ENCODE measurements at regions not wholly inside any gene's neighbourhood (a gene's known extent, or its start where the extent isn't known, plus 50 kb on each side); places are given as distances from the start of the nearest gene placed in this dataset.

DNA sequence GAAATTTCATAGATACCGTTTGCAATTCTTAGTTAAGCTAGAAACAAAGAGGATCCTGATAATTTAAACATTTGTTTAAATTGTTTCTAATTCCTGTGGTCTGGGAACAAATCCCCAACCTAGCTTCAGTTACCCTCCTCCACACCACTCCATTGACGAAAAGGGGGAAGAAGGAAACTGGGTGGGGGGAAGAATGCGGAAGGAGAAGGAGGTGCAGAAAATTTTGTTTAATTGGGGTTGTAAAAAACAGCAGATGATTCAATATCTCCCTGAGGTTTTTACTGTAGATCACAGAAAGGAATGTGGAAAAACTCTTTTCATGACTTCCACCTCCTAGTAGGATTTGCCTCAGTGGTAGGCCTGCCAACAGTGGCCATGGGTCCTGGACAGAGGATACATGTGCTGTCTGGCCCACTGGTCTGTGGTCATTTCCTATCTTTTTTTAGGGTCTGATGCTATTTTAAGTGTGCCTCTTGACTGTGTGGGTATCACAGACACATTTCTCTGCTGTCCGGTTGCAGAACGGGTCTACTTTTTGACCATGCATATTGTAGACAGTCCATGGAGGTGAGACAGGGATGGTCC is 122.9 kb upstream of the PCED1B start:
- no peaks in the 10 kb centered on the region for H3K36me3 ChIP-seq (ENCODE audit: control insufficient read depth, insufficient read depth, low read length)
- H3K27me3 ChIP-seq (ENCODE audit: control insufficient read depth in 2 of 2, insufficient read depth in 2 of 2, low read length in 2 of 2), result no peaks in the 10 kb centered on the region
- in situ Hi-C loops (cut with MboI), result no loop called here
- ATAC-seq (no peak), FAIRE-seq (no peak), DNase-seq (ENCODE audit: extremely low read depth in 1 of 4, low spot score in 3 of 4) (no peak)
- POLR2A ChIA-PET, result no interaction called here
- no peak overlapping the region for H3K27ac ChIP-seq (ENCODE audit: extremely low read depth, low read depth, low read length)
- no peaks in the 10 kb centered on the region for H3K4me1 ChIP-seq (replicated peaks in 1 of 2; ENCODE audit: control insufficient read depth in 2 of 2, insufficient read depth in 2 of 2, low read length in 2 of 2)
- no peaks in the 10 kb centered on the region for H3K9me3 ChIP-seq (replicated peaks; ENCODE audit: control insufficient read depth, insufficient read depth, low read depth, low read length)
- no peak overlapping the region for H3K9ac ChIP-seq (ENCODE audit: insufficient read depth in 1 of 2, low read depth in 2 of 2, low read length in 2 of 2)
- no peaks in the 10 kb centered on the region for H3K9me1 ChIP-seq (ENCODE audit: control insufficient read depth, insufficient read depth, low read length)
- H4K20me1 ChIP-seq (replicated peaks; ENCODE audit: control insufficient read depth, insufficient read depth, low read length), result no peaks in the 10 kb centered on the region
- H3K4me2 ChIP-seq (ENCODE audit: insufficient read depth, low read length), result no peak overlapping the region
- intact Hi-C loops (cut with micrococcal nuclease), result no loop called here
- no peak overlapping the region for H2AFZ ChIP-seq (ENCODE audit: low read depth, low read length)
- TF ChIP-seq, protein P1, sequence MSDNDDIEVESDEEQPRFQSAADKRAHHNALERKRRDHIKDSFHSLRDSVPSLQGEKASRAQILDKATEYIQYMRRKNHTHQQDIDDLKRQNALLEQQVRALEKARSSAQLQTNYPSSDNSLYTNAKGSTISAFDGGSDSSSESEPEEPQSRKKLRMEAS (CRISPR knock-in tag; IDR thresholded peaks at IDR 0.05), result no peak
- no peak for TF ChIP-seq ZNF311 (CRISPR knock-in tag; IDR thresholded peaks at IDR 0.05)
- no peak for TF ChIP-seq PHB2 (IDR thresholded peaks at IDR 0.05; ENCODE audit: low read depth)
- no peak for TF ChIP-seq RUNX1 (IDR thresholded peaks at IDR 0.05; ENCODE audit: low read depth)
- no peak for TF ChIP-seq ZNF263 (CRISPR knock-in tag; IDR thresholded peaks at IDR 0.05; ENCODE audit: borderline replicate concordance)
- CTCF ChIA-PET (ENCODE audit: low intra/inter-chr PET ratio), result no interaction called here
- no TSS peak for BruUV-seq (replicated peaks)
- H3K79me2 ChIP-seq (ENCODE audit: control insufficient read depth, insufficient read depth, low read length), result no peaks in the 10 kb centered on the region
- WGBS (ENCODE audit: insufficient coverage, low coverage, missing lambda C conversion rate), result 5% methylated on average over 5 of the region's 5 CpGs
- H3K4me3 ChIP-seq, result no peak overlapping the region

GRCh38 chr12:46958053-46958452 is 121.4 kb upstream of the PCED1B start:
- Histone ChIP-seq H3K27me3 (ENCODE audit: control insufficient read depth in 2 of 2, insufficient read depth in 2 of 2, low read length in 2 of 2) (no peaks in the 10 kb centered on the region), H3K4me3 (no peak overlapping the region), H3K79me2 (ENCODE audit: control insufficient read depth, insufficient read depth, low read length) (no peaks in the 10 kb centered on the region), H3K9me3 (replicated peaks; ENCODE audit: control insufficient read depth, insufficient read depth, low read depth, low read length) (no peaks in the 10 kb centered on the region), H3K27ac (ENCODE audit: extremely low read depth, low read depth, low read length) (no peak overlapping the region), H3K9ac (ENCODE audit: insufficient read depth in 1 of 2, low read depth in 2 of 2, low read length in 2 of 2) (no peak overlapping the region), H4K20me1 (replicated peaks; ENCODE audit: control insufficient read depth, insufficient read depth, low read length) (no peaks in the 10 kb centered on the region), H3K4me2 (ENCODE audit: insufficient read depth, low read length) (no peak overlapping the region), H2AFZ (ENCODE audit: low read depth, low read length) (no peak overlapping the region), H3K9me1 (ENCODE audit: control insufficient read depth, insufficient read depth, low read length) (no peaks in the 10 kb centered on the region), H3K36me3 (ENCODE audit: control insufficient read depth, insufficient read depth, low read length) (no peaks in the 10 kb centered on the region), H3K4me1 (replicated peaks in 1 of 2; ENCODE audit: control insufficient read depth in 2 of 2, insufficient read depth in 2 of 2, low read length in 2 of 2) (no peaks in the 10 kb centered on the region)
- ChIA-PET CTCF (ENCODE audit: low intra/inter-chr PET ratio) (no interaction called here), POLR2A (interaction anchor here (0.6 to 0.9 kb wide), 2 partner anchors 17 to 341 kb away, joined by 3 read pairs; no protein-coding TSS in a partner anchor)
- ATAC-seq (no peak), FAIRE-seq (no peak), DNase-seq (ENCODE audit: extremely low read depth in 1 of 4, low spot score in 3 of 4) (no peak)
- intact Hi-C loops (cut with micrococcal nuclease), result no loop called here
- in situ Hi-C loops (cut with MboI), result no loop called here
- BruUV-seq (replicated peaks), result no TSS peak
- WGBS (ENCODE audit: insufficient coverage, low coverage, missing lambda C conversion rate), result 0% methylated on average over 3 of the region's 3 CpGs
- TF ChIP-seq, protein P2, sequence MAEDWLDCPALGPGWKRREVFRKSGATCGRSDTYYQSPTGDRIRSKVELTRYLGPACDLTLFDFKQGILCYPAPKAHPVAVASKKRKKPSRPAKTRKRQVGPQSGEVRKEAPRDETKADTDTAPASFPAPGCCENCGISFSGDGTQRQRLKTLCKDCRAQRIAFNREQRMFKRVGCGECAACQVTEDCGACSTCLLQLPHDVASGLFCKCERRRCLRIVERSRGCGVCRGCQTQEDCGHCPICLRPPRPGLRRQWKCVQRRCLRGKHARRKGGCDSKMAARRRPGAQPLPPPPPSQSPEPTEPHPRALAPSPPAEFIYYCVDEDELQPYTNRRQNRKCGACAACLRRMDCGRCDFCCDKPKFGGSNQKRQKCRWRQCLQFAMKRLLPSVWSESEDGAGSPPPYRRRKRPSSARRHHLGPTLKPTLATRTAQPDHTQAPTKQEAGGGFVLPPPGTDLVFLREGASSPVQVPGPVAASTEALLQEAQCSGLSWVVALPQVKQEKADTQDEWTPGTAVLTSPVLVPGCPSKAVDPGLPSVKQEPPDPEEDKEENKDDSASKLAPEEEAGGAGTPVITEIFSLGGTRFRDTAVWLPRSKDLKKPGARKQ (CRISPR knock-in tag; IDR thresholded peaks at IDR 0.05), result no peak
- TF ChIP-seq MTA3 (IDR thresholded peaks at IDR 0.05; ENCODE audit: borderline replicate concordance), result no peak
- no peak for TF ChIP-seq ZNF655 (CRISPR knock-in tag; IDR thresholded peaks at IDR 0.05)
- no peak for TF ChIP-seq TEAD2 (tag; IDR thresholded peaks at IDR 0.05)
- TF ChIP-seq, protein P3, sequence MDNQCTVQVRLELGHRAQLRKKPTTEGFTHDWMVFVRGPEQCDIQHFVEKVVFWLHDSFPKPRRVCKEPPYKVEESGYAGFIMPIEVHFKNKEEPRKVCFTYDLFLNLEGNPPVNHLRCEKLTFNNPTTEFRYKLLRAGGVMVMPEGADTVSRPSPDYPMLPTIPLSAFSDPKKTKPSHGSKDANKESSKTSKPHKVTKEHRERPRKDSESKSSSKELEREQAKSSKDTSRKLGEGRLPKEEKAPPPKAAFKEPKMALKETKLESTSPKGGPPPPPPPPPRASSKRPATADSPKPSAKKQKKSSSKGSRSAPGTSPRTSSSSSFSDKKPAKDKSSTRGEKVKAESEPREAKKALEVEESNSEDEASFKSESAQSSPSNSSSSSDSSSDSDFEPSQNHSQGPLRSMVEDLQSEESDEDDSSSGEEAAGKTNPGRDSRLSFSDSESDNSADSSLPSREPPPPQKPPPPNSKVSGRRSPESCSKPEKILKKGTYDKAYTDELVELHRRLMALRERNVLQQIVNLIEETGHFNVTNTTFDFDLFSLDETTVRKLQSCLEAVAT (IDR thresholded peaks at IDR 0.05), result no peak
- no peak for TF ChIP-seq HMG20A (CRISPR knock-in tag; conservative IDR thresholded peaks at IDR 0.05)
- no peak for TF ChIP-seq ZKSCAN8 (CRISPR knock-in tag; IDR thresholded peaks at IDR 0.05)
- TF ChIP-seq NFRKB (IDR thresholded peaks at IDR 0.05; ENCODE audit: low read depth), result no peak

Data from K562 (cell line).